GM12891 (cell line): ENCODE measurements at regions not wholly inside any gene's neighbourhood (a gene's known extent, or its start where the extent isn't known, plus 50 kb on each side); places are given as distances from the start of the nearest gene placed in this dataset.

ENCODE experiments used
- POLR2A ChIP-seq: IDR thresholded peaks from 2 replicates; pipeline ENCODE4 v1.6.1; 2011; ENCODE audit warnings: low read depth, low read length, control low read depth
- POLR2AphosphoS5 ChIP-seq: IDR thresholded peaks from 2 replicates; pipeline ENCODE4 v1.6.1; 2011; ENCODE audit warnings: low read depth, low read length, control low read depth
- TAF1 ChIP-seq: IDR thresholded peaks from 2 replicates; pipeline ENCODE4 v1.6.1; 2011; ENCODE audit warnings: low read depth, low read length, control low read depth

- TF ChIP-seq POLR2A (no peak), TAF1 (no peak), POLR2AphosphoS5 (no peak)
These were observed 964.9 kb downstream of the MAT2B start for GRCh38 chr5:164470312-164470711.
